AG09319 (cell line): ENCODE measurements at regions not wholly inside any gene's neighbourhood (a gene's known extent, or its start where the extent isn't known, plus 50 kb on each side); places are given as distances from the start of the nearest gene placed in this dataset.
"Not testable (repeated sequence)": the region's sequence is repeated elsewhere in the genome, so short reads cannot be mapped to it uniquely, and the experiment has no call there.

Experiments
- DNase-seq: peaks from one replicate; pipeline ENCODE4 v3.0.0-alpha.2; 2010; ENCODE audit warnings: low read depth; ENCODE audit errors: extremely low read depth
- CTCF ChIP-seq: IDR thresholded peaks from 2 replicates; pipeline ENCODE4 v1.5.1; 2011; ENCODE audit warnings: low read depth, mild to moderate bottlenecking, inconsistent platforms, low read length, moderate library complexity

GRCh38 chr12:89205517-89205916, 146.8 kb downstream of the DUSP6 start:
- TF ChIP-seq CTCF = no peak
- no peak for DNase-seq

- TF ChIP-seq CTCF = no peak
- DNase-seq = no peak
Measured at GRCh38 chr12:89203144-89203543, 149.2 kb downstream of the DUSP6 start.

GRCh38 chr12:89200217-89200616, 152.1 kb downstream of the DUSP6 start:
- DNase-seq = no peak
- no peak for TF ChIP-seq CTCF

- DNase-seq = no peak
- no peak for TF ChIP-seq CTCF
Measured at GRCh38 chr12:89195470-89195869, 156.8 kb downstream of the DUSP6 start.

GRCh38 chr12:89194683-89195082, 157.6 kb downstream of the DUSP6 start:
- TF ChIP-seq CTCF = no peak
- no peak for DNase-seq

GRCh38 chr12:89192429-89192828, 159.9 kb downstream of the DUSP6 start:
- TF ChIP-seq CTCF = no peak
- no peak for DNase-seq

- DNase-seq = not testable (repeated sequence)
Measured at GRCh38 chr12:89191597-89191996, 160.7 kb downstream of the DUSP6 start.

GRCh38 chr12:89189448-89189847, 162.9 kb downstream of the DUSP6 start:
- no peak for TF ChIP-seq CTCF
- no peak for DNase-seq
